Keratinocyte (primary cell): ENCODE measurements at regions not wholly inside any gene's neighbourhood (a gene's known extent, or its start where the extent isn't known, plus 50 kb on each side); places are given as distances from the start of the nearest gene placed in this dataset.

Experiments
- DNase-seq: peaks from one replicate; pipeline ENCODE4 v3.0.0-alpha.2; 2011; ENCODE audit warnings: low read depth, missing footprints, low spot score
- FAIRE-seq: peaks from 2 replicates; lab custom pipeline; 2011; peaks lifted over from hg19 to GRCh38; lab: Jason Lieb, UNC
- H2AFZ ChIP-seq: 2 replicates; pipeline ENCODE4 v1.6.0; 2012; ENCODE audit warnings: low read length, control low read depth, inconsistent platforms; ENCODE audit not compliant: control insufficient read depth
- H3K27ac ChIP-seq: 2 replicates; pipeline ENCODE4 v1.5.1; 2011; ENCODE audit warnings: low read length; ENCODE audit not compliant: control insufficient read depth, insufficient read depth
- H3K27me3 ChIP-seq: 3 replicates; pipeline ENCODE4 v1.6.0; 2011; ENCODE audit warnings: low read length; ENCODE audit not compliant: control insufficient read depth, insufficient read depth; ENCODE audit errors: extremely low read depth
- H3K36me3 ChIP-seq, 2 experiments: 2 replicates in 1 of 2; 3 replicates in 1 of 2; pipeline ENCODE4 v1.5.1; 2011; ENCODE audit warnings: low read length in 2 of 2, mild to moderate bottlenecking in 1 of 2; ENCODE audit not compliant: control insufficient read depth in 2 of 2, insufficient read depth in 2 of 2; ENCODE audit errors: extremely low read depth in 1 of 2
- H3K4me1 ChIP-seq: 3 replicates; pipeline ENCODE4 v1.5.1; 2011; ENCODE audit warnings: low read length; ENCODE audit not compliant: control insufficient read depth, insufficient read depth; ENCODE audit errors: extremely low read depth
- H3K4me2 ChIP-seq: 3 replicates; pipeline ENCODE4 v1.6.0; 2011; ENCODE audit warnings: low read depth, low read length; ENCODE audit not compliant: control insufficient read depth, insufficient read depth; ENCODE audit errors: extremely low read depth
- H3K4me3 ChIP-seq, 3 experiments: fragments of 200-600 bp in 1 of 3; sonication (generic) in 1 of 3; 2 replicates in 2 of 3; 3 replicates in 1 of 3; pipeline ENCODE4 v1.5.1; 2011 to 2016; ENCODE audit warnings: low read length in 3 of 3, mild to moderate bottlenecking in 3 of 3, control low read depth in 2 of 3, inconsistent platforms in 1 of 3, low read depth in 1 of 3, mixed read lengths in 1 of 3, mixed run types in 1 of 3, moderate library complexity in 1 of 3; ENCODE audit not compliant: control insufficient read depth in 2 of 3, insufficient read depth in 2 of 3; ENCODE audit errors: extremely low read depth in 1 of 3
- H3K79me2 ChIP-seq: 2 replicates; pipeline ENCODE4 v1.6.0; 2012; ENCODE audit warnings: low read length; ENCODE audit not compliant: control insufficient read depth, insufficient read depth
- H3K9ac ChIP-seq: 3 replicates; pipeline ENCODE4 v1.6.0; 2011; ENCODE audit warnings: low read length; ENCODE audit not compliant: control insufficient read depth, insufficient read depth; ENCODE audit errors: extremely low read depth
- H3K9me1 ChIP-seq: 3 replicates; pipeline ENCODE4 v1.6.0; 2011; ENCODE audit warnings: low read length; ENCODE audit not compliant: control insufficient read depth, insufficient read depth; ENCODE audit errors: extremely low read depth
- H3K9me3 ChIP-seq: 2 replicates; pipeline ENCODE4 v1.5.1; 2012; ENCODE audit warnings: low read depth, low read length; ENCODE audit not compliant: control insufficient read depth
- H4K20me1 ChIP-seq: 3 replicates; pipeline ENCODE4 v1.6.0; 2011; ENCODE audit warnings: low read length; ENCODE audit not compliant: control insufficient read depth, insufficient read depth; ENCODE audit errors: extremely low read depth
- EZH2 ChIP-seq: IDR thresholded peaks from one replicate; pipeline ENCODE4 v1.6.1; 2012; ENCODE audit warnings: inconsistent platforms, mild to moderate bottlenecking, low read length, moderate library complexity
- dilution Hi-C: fragments of 300-500 bp; cut with MboI; formaldehyde crosslinking; loops from one replicate; pipeline ENCODE4 v1.7.0; 2020; ENCODE audit warnings: low sequenced_read_pairs; ENCODE audit not compliant: extremely low pct_ligation_motif_present
- TF ChIP-seq, protein P1 (sequence below), 3 experiments: IDR thresholded peaks in 1 of 3; conservative IDR thresholded peaks in 1 of 3; optimal IDR thresholded peaks in 1 of 3; 2 replicates in 2 of 3; 3 replicates in 1 of 3; pipeline versions ENCODE3 to v1.5.1; 2011; ENCODE audit warnings: low read length in 3 of 3, mild to moderate bottlenecking in 3 of 3, moderate library complexity in 2 of 3, control low read depth in 1 of 3, inconsistent platforms in 1 of 3; ENCODE audit not compliant: insufficient read depth in 2 of 3; ENCODE audit errors: extremely low read depth in 1 of 3

DNA sequence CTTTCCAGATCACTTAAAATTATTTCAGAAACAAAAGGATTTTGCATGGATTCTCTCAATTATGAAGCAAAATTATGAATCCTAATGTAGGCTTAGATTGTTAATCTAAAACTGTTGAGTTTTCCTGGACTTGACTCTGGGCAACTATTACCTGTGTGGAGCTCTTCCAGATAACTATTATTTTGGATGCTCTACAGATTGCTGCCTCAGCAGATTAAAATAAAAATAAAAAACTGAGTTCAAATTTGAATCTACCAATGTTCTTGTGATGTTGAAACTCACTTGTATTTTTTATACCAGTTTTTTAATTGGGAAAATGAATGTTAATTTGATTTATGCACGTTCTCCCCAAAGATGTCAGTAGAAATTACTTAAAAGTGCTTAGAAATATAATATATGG, 120.5 kb upstream of the NAV3 start:
- TF ChIP-seq, protein P1, sequence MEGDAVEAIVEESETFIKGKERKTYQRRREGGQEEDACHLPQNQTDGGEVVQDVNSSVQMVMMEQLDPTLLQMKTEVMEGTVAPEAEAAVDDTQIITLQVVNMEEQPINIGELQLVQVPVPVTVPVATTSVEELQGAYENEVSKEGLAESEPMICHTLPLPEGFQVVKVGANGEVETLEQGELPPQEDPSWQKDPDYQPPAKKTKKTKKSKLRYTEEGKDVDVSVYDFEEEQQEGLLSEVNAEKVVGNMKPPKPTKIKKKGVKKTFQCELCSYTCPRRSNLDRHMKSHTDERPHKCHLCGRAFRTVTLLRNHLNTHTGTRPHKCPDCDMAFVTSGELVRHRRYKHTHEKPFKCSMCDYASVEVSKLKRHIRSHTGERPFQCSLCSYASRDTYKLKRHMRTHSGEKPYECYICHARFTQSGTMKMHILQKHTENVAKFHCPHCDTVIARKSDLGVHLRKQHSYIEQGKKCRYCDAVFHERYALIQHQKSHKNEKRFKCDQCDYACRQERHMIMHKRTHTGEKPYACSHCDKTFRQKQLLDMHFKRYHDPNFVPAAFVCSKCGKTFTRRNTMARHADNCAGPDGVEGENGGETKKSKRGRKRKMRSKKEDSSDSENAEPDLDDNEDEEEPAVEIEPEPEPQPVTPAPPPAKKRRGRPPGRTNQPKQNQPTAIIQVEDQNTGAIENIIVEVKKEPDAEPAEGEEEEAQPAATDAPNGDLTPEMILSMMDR (optimal IDR thresholded peaks at IDR 0.05 in 1 of 3, IDR thresholded peaks at IDR 0.05 in 1 of 3, conservative IDR thresholded peaks at IDR 0.05 in 1 of 3; ENCODE audit: extremely low read depth in 1 of 3, insufficient read depth in 2 of 3, low read length in 3 of 3): no peak
- TF ChIP-seq EZH2: no peak
- dilution Hi-C loops: no loop called here
- Histone ChIP-seq H3K36me3 (no peaks in the 10 kb centered on the region), H3K4me2 (no peak overlapping the region), H3K9me3 (no peaks in the 10 kb centered on the region), H3K4me1 (no peaks in the 10 kb centered on the region), H3K9ac (no peak overlapping the region), H4K20me1 (no peaks in the 10 kb centered on the region), H3K4me3 (no peak overlapping the region), H2AFZ (no peak overlapping the region), H3K9me1 (no peaks in the 10 kb centered on the region), H3K27me3 (peaks cover 4% of the 10 kb centered on the region), H3K27ac (no peak overlapping the region), H3K79me2 (no peaks in the 10 kb centered on the region)
- FAIRE-seq (no peak), DNase-seq (no peak)

DNA sequence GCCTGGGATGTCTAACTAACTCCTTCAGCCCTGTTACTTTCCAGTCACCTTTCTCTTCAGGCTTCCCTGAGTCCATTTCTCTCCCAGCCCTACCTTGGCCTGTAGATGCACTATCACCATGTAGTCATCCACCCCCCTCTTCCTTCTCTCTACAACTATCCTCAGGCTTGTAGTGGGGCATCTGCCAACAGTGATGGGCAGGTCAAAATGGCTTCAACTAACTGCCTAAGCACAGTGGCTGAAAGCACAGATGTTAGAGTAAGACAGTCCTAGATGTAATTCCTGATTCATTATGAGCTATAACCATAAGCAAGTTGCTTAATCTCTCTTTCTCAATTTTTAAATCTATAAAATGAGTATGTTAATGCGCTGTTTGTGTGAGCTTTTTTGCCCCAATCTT, 133.6 kb upstream of the NAV3 start:
- H3K36me3 ChIP-seq: no peaks in the 10 kb centered on the region
- no peak overlapping the region for H3K9ac ChIP-seq
- no peaks in the 10 kb centered on the region for H4K20me1 ChIP-seq
- H3K9me3 ChIP-seq: no peaks in the 10 kb centered on the region
- no peak for FAIRE-seq
- H3K79me2 ChIP-seq: no peaks in the 10 kb centered on the region
- DNase-seq: no peak
- no peaks in the 10 kb centered on the region for H3K4me1 ChIP-seq
- dilution Hi-C loops: no loop called here
- H3K27ac ChIP-seq: no peak overlapping the region
- no peak overlapping the region for H2AFZ ChIP-seq
- no peaks in the 10 kb centered on the region for H3K27me3 ChIP-seq
- TF ChIP-seq EZH2: no peak
- TF ChIP-seq, protein P1 (optimal IDR thresholded peaks at IDR 0.05 in 1 of 3, IDR thresholded peaks at IDR 0.05 in 1 of 3, conservative IDR thresholded peaks at IDR 0.05 in 1 of 3; ENCODE audit: extremely low read depth in 1 of 3, insufficient read depth in 2 of 3, low read length in 3 of 3): no peak
- no peak overlapping the region for H3K4me2 ChIP-seq
- H3K9me1 ChIP-seq: no peaks in the 10 kb centered on the region
- H3K4me3 ChIP-seq: no peak overlapping the region
